ENCODE measurements at regions not wholly inside any gene's neighbourhood (a gene's known extent, or its start where the extent isn't known, plus 50 kb on each side); places are given as distances from the start of the nearest gene placed in this dataset.

- DNase-seq (ENCODE audit: low read depth) = no peak
- H3K4me3 ChIP-seq (ENCODE audit: low read length) = no peak overlapping the region
- no peak for TF ChIP-seq CTCF (conservative IDR thresholded peaks at IDR 0.05; ENCODE audit: low read depth, low read length)
These were observed 697.5 kb upstream of the RAB6C start for GRCh38 chr2:129281791-129282530.

- DNase-seq (ENCODE audit: low read depth) = no peak
- H3K4me3 ChIP-seq (ENCODE audit: low read length) = no peak overlapping the region
These were observed 694.5 kb upstream of the RAB6C start for GRCh38 chr2:129285012-129285411.

GRCh38 chr2:129293326-129293725 lies 686.1 kb upstream of the RAB6C start:
- DNase-seq (ENCODE audit: low read depth) = no peak
- TF ChIP-seq CTCF (conservative IDR thresholded peaks at IDR 0.05; ENCODE audit: low read depth, low read length) = no peak

More at GRCh38 chr2:129285012-129285411, 694.5 kb upstream of the RAB6C start:
- TF ChIP-seq CTCF (conservative IDR thresholded peaks at IDR 0.05; ENCODE audit: low read depth, low read length) = no peak

GRCh38 chr2:129296396-129296795 lies 683.1 kb upstream of the RAB6C start:
- H3K4me3 ChIP-seq (ENCODE audit: low read length) = no peak overlapping the region
- no peak for DNase-seq (ENCODE audit: low read depth)
- no peak for TF ChIP-seq CTCF (conservative IDR thresholded peaks at IDR 0.05; ENCODE audit: low read depth, low read length)

More at GRCh38 chr2:129293326-129293725, 686.1 kb upstream of the RAB6C start:
- H3K4me3 ChIP-seq (ENCODE audit: low read length) = no peak overlapping the region

GRCh38 chr2:129296806-129297205 lies 682.7 kb upstream of the RAB6C start:
- H3K4me3 ChIP-seq (ENCODE audit: low read length) = no peak overlapping the region
- no peak for DNase-seq (ENCODE audit: low read depth)
- TF ChIP-seq CTCF (conservative IDR thresholded peaks at IDR 0.05; ENCODE audit: low read depth, low read length) = no peak

- TF ChIP-seq CTCF (conservative IDR thresholded peaks at IDR 0.05; ENCODE audit: low read depth, low read length) = no peak
- DNase-seq (ENCODE audit: low read depth) = no peak
- no peak overlapping the region for H3K4me3 ChIP-seq (ENCODE audit: low read length)
These were observed 682.0 kb upstream of the RAB6C start for GRCh38 chr2:129297430-129297829.

GRCh38 chr2:129299338-129299737 lies 680.1 kb upstream of the RAB6C start:
- H3K4me3 ChIP-seq (ENCODE audit: low read length) = no peak overlapping the region
- TF ChIP-seq CTCF (conservative IDR thresholded peaks at IDR 0.05; ENCODE audit: low read depth, low read length) = no peak
- DNase-seq (ENCODE audit: low read depth) = no peak

All from retinal pigment epithelial cell (primary cell).